Colonic mucosa (tissue), 4 donors: ENCODE measurements at regions not wholly inside any gene's neighbourhood (a gene's known extent, or its start where the extent isn't known, plus 50 kb on each side); places are given as distances from the start of the nearest gene placed in this dataset.

ENCODE experiments used
- DNase-seq: peaks from one replicate; pipeline ENCODE4 v3.0.0-alpha.2; 2020
- H3K27ac ChIP-seq: fragments of 200-600 bp; one replicate; pipeline ENCODE4 v1.8.0; 2021
- H3K27me3 ChIP-seq: fragments of 200-600 bp; one replicate; pipeline ENCODE4 v1.8.0; 2021
- H3K36me3 ChIP-seq: fragments of 200-600 bp; one replicate; pipeline ENCODE4 v1.8.0; 2021
- H3K4me1 ChIP-seq: fragments of 200-600 bp; one replicate; pipeline ENCODE4 v1.8.0; 2021; ENCODE audit warnings: mild to moderate bottlenecking
- H3K4me3 ChIP-seq: fragments of 200-600 bp; one replicate; pipeline ENCODE4 v1.8.0; 2021
- H3K9ac ChIP-seq, 2 donors: one replicate each; pipeline ENCODE4 v1.7.0; 2013; ENCODE audit warnings: control low read depth in 2 of 2, low read depth in 2 of 2, low read length in 2 of 2
- H3K9me3 ChIP-seq: fragments of 200-600 bp; one replicate; pipeline ENCODE4 v1.8.0; 2021
- CTCF ChIP-seq: fragments of 200-600 bp; IDR thresholded peaks from one replicate; pipeline ENCODE4 v1.8.0; 2022; ENCODE audit warnings: antibody characterized with exemption, mild to moderate bottlenecking
- intact Hi-C: fragments of 100-400 bp; cut with DNase I; formaldehyde crosslinking; loops from one replicate; pipeline ENCODE4 v1.14.1; 2022
- donor health status: healthy.
- donor health status: DM: no; HTN: no; CAD: no.
- donor health status: DM: no; HTN: no; CAD: no.

GRCh38 chr1:30487042-30487441, 236.3 kb downstream of the MATN1 start:
- Histone ChIP-seq H3K9me3 (no peaks in the 10 kb centered on the region), H3K36me3 (no peaks in the 10 kb centered on the region), H3K4me1 (no peaks in the 10 kb centered on the region), H3K27me3 (no peaks in the 10 kb centered on the region), H3K9ac (no peak overlapping the region), H3K4me3 (no peak overlapping the region), H3K27ac (no peak overlapping the region)
- no peak for DNase-seq
- TF ChIP-seq CTCF: no peak
- intact Hi-C loops: no loop called here

GRCh38 chr1:30485072-30485471, 238.3 kb downstream of the MATN1 start:
- TF ChIP-seq CTCF: no peak
- H3K36me3 ChIP-seq: no peaks in the 10 kb centered on the region
- H3K9ac ChIP-seq: no peak overlapping the region
- H3K4me1 ChIP-seq: no peaks in the 10 kb centered on the region
- intact Hi-C loops: no loop called here
- no peaks in the 10 kb centered on the region for H3K9me3 ChIP-seq
- DNase-seq: no peak
- H3K27ac ChIP-seq: no peak overlapping the region
- no peak overlapping the region for H3K4me3 ChIP-seq
- no peaks in the 10 kb centered on the region for H3K27me3 ChIP-seq

GRCh38 chr1:30484668-30485067, 238.7 kb downstream of the MATN1 start:
- no peak for DNase-seq
- Histone ChIP-seq H3K4me1 (no peaks in the 10 kb centered on the region), H3K9ac (no peak overlapping the region), H3K36me3 (no peaks in the 10 kb centered on the region), H3K9me3 (no peaks in the 10 kb centered on the region), H3K4me3 (no peak overlapping the region), H3K27ac (no peak overlapping the region), H3K27me3 (no peaks in the 10 kb centered on the region)
- TF ChIP-seq CTCF: no peak
- intact Hi-C loops: no loop called here

- intact Hi-C loops: no loop called here
- H3K9me3 ChIP-seq: no peaks in the 10 kb centered on the region
- no peaks in the 10 kb centered on the region for H3K27me3 ChIP-seq
- H3K4me1 ChIP-seq: no peaks in the 10 kb centered on the region
- DNase-seq: no peak
- H3K27ac ChIP-seq: no peak overlapping the region
- H3K4me3 ChIP-seq: no peak overlapping the region
- TF ChIP-seq CTCF: no peak
- H3K36me3 ChIP-seq: no peaks in the 10 kb centered on the region
- H3K9ac ChIP-seq: no peak overlapping the region
These were observed 243.8 kb downstream of the MATN1 start for GRCh38 chr1:30479575-30479974.

GRCh38 chr1:30478799-30479563, 244.4 kb downstream of the MATN1 start:
- Histone ChIP-seq H3K4me3 (no peak overlapping the region), H3K27ac (no peak overlapping the region), H3K9me3 (no peaks in the 10 kb centered on the region), H3K9ac (no peak overlapping the region), H3K27me3 (no peaks in the 10 kb centered on the region), H3K4me1 (no peaks in the 10 kb centered on the region), H3K36me3 (no peaks in the 10 kb centered on the region)
- DNase-seq: no peak
- no peak for TF ChIP-seq CTCF
- intact Hi-C loops: no loop called here
